Esophagus mucosa (tissue), 1 donor: ENCODE measurements at regions not wholly inside any gene's neighbourhood (a gene's known extent, or its start where the extent isn't known, plus 50 kb on each side); places are given as distances from the start of the nearest gene placed in this dataset.

Experiments
- ATAC-seq: fragments of 200-7000 bp; cut with Tn5 transposase; one replicate; pipeline ENCODE4 v1.9.1; 2020
- donor health status: DM: yes; HTN: yes; CAD: no.

DNA sequence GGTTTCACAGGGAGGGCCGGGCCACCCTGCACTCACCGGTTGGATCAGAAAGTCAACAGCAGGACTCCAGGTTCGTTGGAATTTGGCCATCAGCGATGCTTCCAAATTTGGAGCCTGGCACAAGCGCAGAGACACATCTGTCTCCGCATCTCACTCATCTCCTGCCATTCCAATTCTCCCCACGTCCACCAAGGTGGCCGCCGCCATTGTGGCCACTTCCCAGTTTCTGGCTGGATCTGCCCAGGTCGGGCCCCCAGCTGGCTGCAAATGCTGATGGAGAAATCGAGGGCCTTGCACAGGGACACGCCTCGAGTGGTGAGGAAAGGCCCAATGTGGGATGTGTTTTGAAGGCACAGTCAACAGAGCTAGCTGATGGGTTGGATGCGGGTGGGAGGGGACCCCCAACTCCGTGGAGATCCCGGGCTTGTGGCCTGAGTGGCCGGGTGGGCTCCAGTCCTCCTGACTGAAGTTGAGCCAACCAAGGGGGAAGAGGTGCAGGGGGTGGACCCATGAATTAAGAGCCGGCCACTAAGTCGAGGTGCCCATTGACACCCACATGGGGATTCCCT, 102.7 kb downstream of the CRYAA start:
- ATAC-seq, result no peak

DNA sequence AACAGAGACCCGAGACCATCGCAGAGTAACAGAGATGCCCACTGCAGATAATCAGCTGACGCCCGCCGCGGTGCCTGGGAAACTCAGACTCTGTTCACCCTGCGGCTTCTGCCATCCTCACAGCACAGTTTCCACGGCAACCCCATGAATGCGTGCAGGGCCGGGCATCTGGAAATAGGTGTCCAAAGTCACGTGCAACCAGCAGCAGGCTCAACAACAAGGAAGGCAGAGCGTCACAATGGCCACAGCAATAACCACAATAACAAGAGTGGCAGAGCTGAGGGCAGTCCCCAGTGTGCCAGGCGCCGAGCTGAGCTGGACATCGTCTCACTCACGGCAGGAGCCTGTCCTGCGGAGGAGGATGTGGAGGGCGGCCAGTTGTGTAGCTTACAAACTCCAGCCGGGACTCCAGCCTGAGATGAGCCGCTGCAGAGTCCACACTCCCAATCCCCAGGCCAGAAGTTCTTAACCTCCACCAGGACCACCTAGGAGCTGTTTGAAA, 102.0 kb downstream of the CRYAA start:
- ATAC-seq, result no peak

DNA sequence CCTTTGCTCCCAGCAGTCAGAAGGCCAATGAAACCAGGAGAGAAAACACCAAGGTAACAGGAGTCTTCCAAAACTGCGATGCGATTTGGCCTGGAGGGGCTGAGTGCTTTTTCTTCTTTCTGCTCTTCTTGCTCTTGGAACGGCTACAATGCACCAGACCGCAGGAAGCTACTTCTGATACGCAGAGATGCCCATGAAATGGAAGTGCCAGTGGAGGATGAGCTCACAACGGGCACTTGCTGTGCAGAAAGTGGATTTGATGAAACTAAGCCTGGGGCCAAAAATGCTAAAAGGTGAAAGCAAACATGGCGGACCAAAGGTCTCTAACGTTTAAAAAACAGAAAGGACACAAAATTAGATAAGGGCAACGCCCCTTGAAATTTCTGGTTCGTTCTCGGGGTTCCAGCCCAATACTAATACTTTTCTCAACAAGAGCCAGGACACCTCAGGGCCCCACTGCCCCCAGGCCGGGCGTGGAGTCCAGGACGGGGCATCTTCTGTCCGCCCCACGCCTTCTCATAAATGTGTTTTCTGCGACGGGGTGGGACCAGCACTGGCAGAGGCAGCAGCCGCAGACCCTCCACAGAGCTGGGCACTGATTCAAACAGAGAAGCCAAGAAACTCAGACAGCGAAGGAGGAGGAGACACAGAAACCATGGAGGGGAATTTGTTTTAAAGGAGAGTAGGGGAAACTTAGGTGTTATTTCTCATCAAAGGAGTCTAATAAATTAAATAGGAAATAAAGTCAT, 101.3 kb downstream of the CRYAA start:
- ATAC-seq, result no peak

DNA sequence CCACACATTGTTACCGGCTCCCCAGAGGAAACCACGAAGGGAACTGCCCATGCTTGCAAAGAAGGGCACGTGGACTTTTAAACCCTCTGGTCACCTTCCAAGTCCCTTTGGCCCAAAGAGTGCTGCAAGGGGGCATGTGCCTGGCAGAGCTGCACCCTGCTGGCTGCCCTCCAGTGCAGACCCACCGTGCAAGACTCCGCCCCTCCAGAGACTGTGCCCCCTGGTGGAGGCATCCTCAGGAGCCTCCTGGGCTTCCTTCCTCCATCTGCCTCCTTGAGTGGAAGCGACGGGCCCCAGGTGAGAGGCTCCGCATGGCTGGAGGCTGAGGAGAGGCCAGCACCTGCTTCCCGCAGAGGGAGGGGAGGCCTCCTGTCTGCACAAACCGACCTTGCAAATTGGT, 100.6 kb downstream of the CRYAA start:
- ATAC-seq, result no peak

DNA sequence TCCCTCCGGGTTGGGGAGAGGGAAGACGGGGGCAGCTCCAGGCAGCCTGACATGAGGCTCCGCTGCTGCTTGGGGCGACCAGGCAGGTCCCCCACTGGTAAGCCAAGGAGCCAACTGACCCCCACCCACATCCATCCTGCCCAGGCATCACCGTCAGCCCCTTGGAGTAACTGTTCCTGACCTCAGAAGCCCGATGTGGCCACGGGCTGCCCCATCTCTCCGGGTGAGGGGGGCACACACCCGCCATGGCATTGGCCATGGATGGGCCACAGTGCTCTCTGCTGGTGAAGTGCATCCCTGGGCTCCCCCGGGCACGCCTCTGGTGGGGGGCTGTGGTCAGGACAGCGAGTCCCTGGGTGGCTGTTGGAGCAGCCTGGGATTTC, 100.0 kb downstream of the CRYAA start:
- no peak for ATAC-seq

DNA sequence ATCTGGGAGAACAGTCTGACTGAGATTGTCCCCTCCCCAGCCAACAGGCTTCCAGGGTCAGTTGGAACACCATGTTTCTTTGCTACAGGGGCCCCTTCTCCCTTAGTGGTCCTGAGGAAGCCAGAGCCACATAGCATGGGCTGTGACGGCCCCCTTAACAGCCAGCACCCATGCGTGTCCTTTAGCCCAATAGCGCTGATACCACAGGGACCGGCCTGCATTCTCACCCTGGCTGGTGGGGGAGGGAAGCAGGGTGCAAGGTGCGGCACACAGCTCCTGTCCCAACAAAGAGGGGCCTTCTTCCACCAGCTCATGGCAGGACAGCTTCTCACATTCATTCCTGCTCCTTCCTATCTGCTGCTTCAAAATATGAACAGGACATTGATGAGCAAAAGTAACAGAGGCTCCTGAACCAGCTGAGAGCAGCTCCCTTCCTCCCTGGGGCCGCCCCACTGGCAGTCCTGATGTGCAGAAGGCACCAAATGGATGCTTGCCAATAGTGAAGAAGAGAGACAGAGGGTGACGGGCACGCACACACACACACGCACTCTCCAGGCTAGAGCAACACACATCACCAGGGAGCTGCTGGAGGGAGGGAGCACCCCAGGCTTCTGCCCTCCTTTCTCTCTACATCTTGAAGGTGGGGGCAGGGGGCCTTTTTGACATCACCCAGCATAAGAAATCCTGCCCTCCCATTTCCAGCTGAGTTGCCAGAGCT, 99.4 kb downstream of the CRYAA start:
- ATAC-seq, result no peak

DNA sequence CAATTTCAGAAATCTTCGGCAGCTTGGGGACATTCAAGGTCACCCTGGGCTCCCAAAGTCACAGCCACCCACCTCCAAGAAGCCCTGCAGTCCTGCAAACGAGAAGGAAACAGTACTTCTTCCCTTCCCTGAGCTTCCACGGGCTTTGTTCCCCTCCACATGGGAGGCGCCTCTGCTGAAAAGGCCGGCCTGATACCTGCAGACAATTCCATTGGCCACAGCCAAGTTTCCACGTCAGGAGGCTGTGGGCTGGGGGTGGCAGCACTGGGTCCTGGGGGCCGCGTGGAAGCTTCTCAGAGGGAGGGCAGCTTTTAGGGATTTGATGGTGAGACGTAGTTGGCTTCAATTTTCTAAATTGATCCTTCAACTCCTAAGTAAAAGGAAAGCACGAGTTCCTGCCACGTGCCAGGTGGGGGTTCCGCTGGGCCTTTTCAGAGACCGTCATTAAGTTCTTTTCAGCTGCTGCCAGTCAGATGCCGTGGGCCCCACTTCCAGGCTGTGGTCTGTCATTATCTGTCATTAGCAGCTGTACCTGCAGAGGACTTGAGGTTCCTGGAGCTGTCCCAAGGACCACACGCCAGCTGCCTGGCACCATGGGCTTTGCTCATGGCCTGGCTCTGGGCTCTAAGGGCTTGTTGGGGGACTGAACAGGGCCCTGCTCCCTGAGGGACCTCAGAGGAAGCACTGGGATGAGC, 98.7 kb downstream of the CRYAA start:
- no peak for ATAC-seq

DNA sequence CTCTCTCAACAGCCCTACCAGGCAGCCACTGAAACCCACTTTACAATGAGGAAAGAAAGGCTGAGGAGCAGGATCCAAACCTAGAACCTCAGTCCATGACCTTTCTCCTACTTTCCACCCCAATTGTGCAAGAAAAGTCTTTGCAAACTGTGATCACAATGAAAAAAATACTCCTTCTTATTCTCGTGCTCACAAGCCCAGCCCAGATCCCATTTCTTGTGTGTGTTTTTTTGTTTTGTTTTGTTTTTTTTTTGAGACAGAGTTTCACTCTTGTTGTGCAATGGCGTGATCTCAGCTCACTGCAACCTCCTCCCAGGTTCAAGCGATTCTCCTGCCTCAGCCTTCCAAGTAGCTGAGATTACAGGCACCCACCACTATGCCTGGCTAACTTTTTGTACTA, 97.7 kb downstream of the CRYAA start:
- no peak for ATAC-seq

DNA sequence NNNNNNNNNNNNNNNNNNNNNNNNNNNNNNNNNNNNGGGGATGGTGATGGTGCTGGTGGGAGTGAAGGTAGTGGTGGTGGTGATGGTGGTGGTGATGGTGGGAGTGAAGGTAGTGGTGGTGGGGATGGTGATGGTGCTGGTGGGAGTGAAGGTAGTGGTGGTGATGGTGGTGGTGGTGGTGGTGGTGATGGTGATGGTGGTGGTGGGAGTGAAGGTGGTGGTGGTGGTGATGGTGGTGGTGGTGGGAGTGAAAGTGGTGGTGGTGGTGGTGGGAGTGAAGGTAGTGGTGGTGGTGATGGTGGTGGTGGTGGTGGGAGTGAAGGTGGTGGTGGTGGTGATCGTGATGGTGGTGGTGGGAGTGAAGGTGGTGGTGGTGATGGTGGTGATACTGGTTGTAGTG, 93.6 kb downstream of the CRYAA start:
- ATAC-seq, result peak; percentile 89
